Femur (tissue), 1 donor: ENCODE measurements at regions not wholly inside any gene's neighbourhood (a gene's known extent, or its start where the extent isn't known, plus 50 kb on each side); places are given as distances from the start of the nearest gene placed in this dataset.
"Not testable (repeated sequence)": the region's sequence is repeated elsewhere in the genome, so short reads cannot be mapped to it uniquely, and the experiment has no call there.

Source experiments
- DNase-seq: peaks from one replicate; pipeline ENCODE4 v3.0.0-alpha.2; 2017

GRCh38 chr5:101326766-101327165 is 423.7 kb upstream of the ST8SIA4 start:
- DNase-seq, result no peak

- not testable (repeated sequence) for DNase-seq
Measured at GRCh38 chr5:101316401-101316800, 413.3 kb upstream of the ST8SIA4 start.

GRCh38 chr5:101306391-101307137 is 403.5 kb upstream of the ST8SIA4 start:
- DNase-seq, result no peak

- no peak for DNase-seq
Measured at GRCh38 chr5:101296477-101296876, 393.4 kb upstream of the ST8SIA4 start.

GRCh38 chr5:101292199-101292598 is 389.1 kb upstream of the ST8SIA4 start:
- no peak for DNase-seq

GRCh38 chr5:101290761-101291160 is 387.7 kb upstream of the ST8SIA4 start:
- DNase-seq, result not testable (repeated sequence)

- DNase-seq, result no peak
Measured at GRCh38 chr5:101288633-101289032, 385.6 kb upstream of the ST8SIA4 start.

- DNase-seq, result no peak
Measured at GRCh38 chr5:101284736-101285375, 381.8 kb upstream of the ST8SIA4 start.

- DNase-seq, result not testable (repeated sequence)
Measured at GRCh38 chr5:101283938-101284337, 380.9 kb upstream of the ST8SIA4 start.

GRCh38 chr5:101278917-101279316 is 375.8 kb upstream of the ST8SIA4 start:
- no peak for DNase-seq

- no peak for DNase-seq
Measured at GRCh38 chr5:101278011-101278687, 375.1 kb upstream of the ST8SIA4 start.

GRCh38 chr5:101271945-101272344 is 368.9 kb upstream of the ST8SIA4 start:
- no peak for DNase-seq

GRCh38 chr5:101271416-101271815 is 368.3 kb upstream of the ST8SIA4 start:
- DNase-seq, result no peak

GRCh38 chr5:101260857-101261256 is 357.8 kb upstream of the ST8SIA4 start:
- no peak for DNase-seq

GRCh38 chr5:101253096-101253495 is 350.0 kb upstream of the ST8SIA4 start:
- no peak for DNase-seq

GRCh38 chr5:101244621-101245020 is 341.5 kb upstream of the ST8SIA4 start:
- no peak for DNase-seq

GRCh38 chr5:101212942-101213514 is 309.9 kb upstream of the ST8SIA4 start:
- DNase-seq, result no peak

GRCh38 chr5:101206534-101206933 is 303.5 kb upstream of the ST8SIA4 start:
- DNase-seq, result no peak

GRCh38 chr5:101205065-101205464 is 302.0 kb upstream of the ST8SIA4 start:
- DNase-seq, result not testable (repeated sequence)

- not testable (repeated sequence) for DNase-seq
Measured at GRCh38 chr5:101180365-101180764, 277.3 kb upstream of the ST8SIA4 start.

- DNase-seq, result no peak
Measured at GRCh38 chr5:101176605-101177004, 273.5 kb upstream of the ST8SIA4 start.

GRCh38 chr5:101174981-101175380 is 271.9 kb upstream of the ST8SIA4 start:
- DNase-seq, result no peak

- DNase-seq, result no peak
Measured at GRCh38 chr5:101163088-101163487, 260.0 kb upstream of the ST8SIA4 start.

GRCh38 chr5:101160002-101160401 is 256.9 kb upstream of the ST8SIA4 start:
- no peak for DNase-seq
